ENCODE measurements at regions not wholly inside any gene's neighbourhood (a gene's known extent, or its start where the extent isn't known, plus 50 kb on each side); places are given as distances from the start of the nearest gene placed in this dataset.
"Not testable (repeated sequence)": the region's sequence is repeated elsewhere in the genome, so short reads cannot be mapped to it uniquely, and the experiment has no call there.

GRCh38 chr6:169918239-169918953 lies 167.0 kb downstream of the ERMARD start:
- Histone ChIP-seq H3K9me3 (ENCODE audit: low read depth, low read length, poor library complexity, severe bottlenecking) (no peaks in the 10 kb centered on the region), H3K36me3 (ENCODE audit: insufficient read depth, low read length, poor library complexity, severe bottlenecking) (no peaks in the 10 kb centered on the region), H3K4me1 (ENCODE audit: insufficient read depth, low read length, poor library complexity, severe bottlenecking) (no peaks in the 10 kb centered on the region), H3K27me3 (replicated peaks; ENCODE audit: insufficient read depth, low read depth, low read length, poor library complexity) (no peaks in the 10 kb centered on the region), H3K4me3 (ENCODE audit: low read depth, low read length, poor library complexity, severe bottlenecking) (no peak overlapping the region), H3K27ac (ENCODE audit: low read depth, low read length, poor library complexity, severe bottlenecking) (no peak overlapping the region)
- TF ChIP-seq CTCF (conservative IDR thresholded peaks at IDR 0.05; ENCODE audit: low read depth, low read length): no peak
- no peak for TF ChIP-seq EZH2 (IDR thresholded peaks at IDR 0.05; ENCODE audit: borderline replicate concordance, low read depth, low read length, poor library complexity, severe bottlenecking)
- intact Hi-C loops (cut with micrococcal nuclease; ENCODE audit: unreplicated experiment): no loop called here
- CTCF ChIA-PET: no interaction called here
- no peak for DNase-seq (ENCODE audit: low spot score)
- POLR2A ChIA-PET (ENCODE audit: low non-redundant PET): no interaction called here
- no TSS peak for BruUV-seq (replicated peaks)

- intact Hi-C loops (cut with micrococcal nuclease; ENCODE audit: unreplicated experiment): no loop called here
- no peak overlapping the region for H3K4me3 ChIP-seq (ENCODE audit: low read depth, low read length, poor library complexity, severe bottlenecking)
- ChIA-PET CTCF (no interaction called here), POLR2A (ENCODE audit: low non-redundant PET) (no interaction called here)
- TF ChIP-seq EZH2 (IDR thresholded peaks at IDR 0.05; ENCODE audit: borderline replicate concordance, low read depth, low read length, poor library complexity, severe bottlenecking): no peak
- no peak for TF ChIP-seq CTCF (conservative IDR thresholded peaks at IDR 0.05; ENCODE audit: low read depth, low read length)
- no peak for DNase-seq (ENCODE audit: low spot score)
- no peaks in the 10 kb centered on the region for H3K27me3 ChIP-seq (replicated peaks; ENCODE audit: insufficient read depth, low read depth, low read length, poor library complexity)
- H3K9me3 ChIP-seq (ENCODE audit: low read depth, low read length, poor library complexity, severe bottlenecking): no peaks in the 10 kb centered on the region
- no peaks in the 10 kb centered on the region for H3K36me3 ChIP-seq (ENCODE audit: insufficient read depth, low read length, poor library complexity, severe bottlenecking)
- H3K4me1 ChIP-seq (ENCODE audit: insufficient read depth, low read length, poor library complexity, severe bottlenecking): no peaks in the 10 kb centered on the region
- BruUV-seq (replicated peaks): no TSS peak
- H3K27ac ChIP-seq (ENCODE audit: low read depth, low read length, poor library complexity, severe bottlenecking): no peak overlapping the region
Observed at GRCh38 chr6:169917153-169917552, 165.7 kb downstream of the ERMARD start.

- intact Hi-C loops (cut with micrococcal nuclease; ENCODE audit: unreplicated experiment): no loop called here
- CTCF ChIA-PET: no interaction called here
- Histone ChIP-seq H3K9me3 (ENCODE audit: low read depth, low read length, poor library complexity, severe bottlenecking) (no peaks in the 10 kb centered on the region), H3K4me3 (ENCODE audit: low read depth, low read length, poor library complexity, severe bottlenecking) (no peak overlapping the region), H3K36me3 (ENCODE audit: insufficient read depth, low read length, poor library complexity, severe bottlenecking) (no peaks in the 10 kb centered on the region), H3K27ac (ENCODE audit: low read depth, low read length, poor library complexity, severe bottlenecking) (no peak overlapping the region), H3K4me1 (ENCODE audit: insufficient read depth, low read length, poor library complexity, severe bottlenecking) (no peaks in the 10 kb centered on the region), H3K27me3 (replicated peaks; ENCODE audit: insufficient read depth, low read depth, low read length, poor library complexity) (no peaks in the 10 kb centered on the region)
- POLR2A ChIA-PET (ENCODE audit: low non-redundant PET): no interaction called here
- no peak for DNase-seq (ENCODE audit: low spot score)
- no TSS peak for BruUV-seq (replicated peaks)
- TF ChIP-seq CTCF (conservative IDR thresholded peaks at IDR 0.05; ENCODE audit: low read depth, low read length) (no peak), EZH2 (IDR thresholded peaks at IDR 0.05; ENCODE audit: borderline replicate concordance, low read depth, low read length, poor library complexity, severe bottlenecking) (no peak)
Observed at GRCh38 chr6:169915769-169916550, 164.5 kb downstream of the ERMARD start.

- BruUV-seq (replicated peaks); H3K36me3 ChIP-seq (ENCODE audit: insufficient read depth, low read length, poor library complexity, severe bottlenecking); intact Hi-C loops (cut with micrococcal nuclease; ENCODE audit: unreplicated experiment); H3K27me3 ChIP-seq (replicated peaks; ENCODE audit: insufficient read depth, low read depth, low read length, poor library complexity); POLR2A ChIA-PET (ENCODE audit: low non-redundant PET); H3K9me3 ChIP-seq (ENCODE audit: low read depth, low read length, poor library complexity, severe bottlenecking); CTCF ChIA-PET; H3K4me3 ChIP-seq (ENCODE audit: low read depth, low read length, poor library complexity, severe bottlenecking); H3K27ac ChIP-seq (ENCODE audit: low read depth, low read length, poor library complexity, severe bottlenecking); H3K4me1 ChIP-seq (ENCODE audit: insufficient read depth, low read length, poor library complexity, severe bottlenecking); DNase-seq (ENCODE audit: low spot score): not testable (repeated sequence)
Observed at GRCh38 chr6:169913745-169914144, 162.3 kb downstream of the ERMARD start.
